T-cell (primary cell): ENCODE measurements at regions not wholly inside any gene's neighbourhood (a gene's known extent, or its start where the extent isn't known, plus 50 kb on each side); places are given as distances from the start of the nearest gene placed in this dataset.

Source experiments
- ATAC-seq, 4 experiments: fragments of 200-7000 bp in 3 of 4; fragments of 150-1000 bp in 1 of 4; cut with Tn5 transposase; replicated peaks in 1 of 4; 1 replicate in 3 of 4; 2 replicates in 1 of 4; pipeline ENCODE4 v1.10.0; 2021; ENCODE audit warnings: moderate library complexity in 3 of 4, mild to moderate bottlenecking in 2 of 4, moderate number of reproducible peaks in 1 of 4
- CTCF ChIA-PET, 2 donors: fragments of 300-600 bp; sonication (Branson Sonifier 250); formaldehyde crosslinking; loops; one replicate each; lab custom pipeline; 2022; ENCODE audit warnings: antibody characterized with exemption in 2 of 2; lab: Charles Lee
- POLR2A ChIA-PET, 2 donors: fragments of 300-600 bp; sonication (Branson Sonifier 250); formaldehyde crosslinking; loops; one replicate each; lab custom pipeline; 2022; ENCODE audit warnings: antibody characterized with exemption in 2 of 2; lab: Charles Lee
- DNase-seq, 35 experiments: peaks; one replicate each; pipeline versions ENCODE4 v3.0.0 to v3.0.0-alpha.2; 2013 to 2023
- H3K27ac ChIP-seq: one replicate; pipeline ENCODE4 v1.5.1; 2013; ENCODE audit warnings: low read length
- H3K27me3 ChIP-seq, 2 experiments: replicated peaks in 1 of 2; 1 replicate in 1 of 2; 2 replicates in 1 of 2; pipeline versions ENCODE4 v1.6.1 to v1.7.0; 2013; ENCODE audit warnings: low read length in 1 of 2, mixed read lengths in 1 of 2; ENCODE audit not compliant: control insufficient read depth in 2 of 2, insufficient read depth in 2 of 2; ENCODE audit errors: extremely low read depth in 1 of 2
- H3K36me3 ChIP-seq, 2 donors: 1 replicate in 1 of 2; 2 replicates in 1 of 2; pipeline versions ENCODE4 v1.6.1 to v1.7.0; 2013; ENCODE audit warnings: low read length in 1 of 2; ENCODE audit not compliant: control insufficient read depth in 2 of 2, insufficient read depth in 1 of 2; ENCODE audit errors: extremely low read depth in 1 of 2
- H3K4me1 ChIP-seq, 2 experiments: 1 replicate in 1 of 2; 2 replicates in 1 of 2; pipeline versions ENCODE4 v1.6.1 to v1.7.0; 2013; ENCODE audit warnings: low read length in 2 of 2, mixed read lengths in 1 of 2; ENCODE audit not compliant: insufficient read depth in 2 of 2, control insufficient read depth in 1 of 2; ENCODE audit errors: extremely low read depth in 1 of 2
- H3K4me3 ChIP-seq, 2 donors: 1 replicate in 1 of 2; 2 replicates in 1 of 2; pipeline versions ENCODE4 v1.5.1 to v1.7.0; 2013; ENCODE audit warnings: mild to moderate bottlenecking in 2 of 2, low read length in 1 of 2, moderate library complexity in 1 of 2; ENCODE audit not compliant: control insufficient read depth in 1 of 2; ENCODE audit errors: extremely low read depth in 1 of 2
- H3K9me3 ChIP-seq: 2 replicates; pipeline ENCODE4 v1.7.0; 2013
- H3K27ac Mint-ChIP-seq, 2 donors: one replicate each; pipeline ENCODE4 v1.8.0; 2020 to 2021; ENCODE audit warnings: mild to moderate bottlenecking in 2 of 2, mixed read lengths in 2 of 2
- H3K27me3 Mint-ChIP-seq, 2 donors: one replicate each; pipeline ENCODE4 v1.8.0; 2021 to 2022; ENCODE audit warnings: mixed read lengths in 2 of 2
- H3K36me3 Mint-ChIP-seq: one replicate; pipeline ENCODE4 v1.8.0; 2021; ENCODE audit warnings: mixed read lengths
- H3K4me1 Mint-ChIP-seq, 3 donors: one replicate each; pipeline ENCODE4 v1.8.0; 2020 to 2022; ENCODE audit warnings: mixed read lengths in 3 of 3, mild to moderate bottlenecking in 1 of 3
- H3K4me3 Mint-ChIP-seq, 3 donors: one replicate each; pipeline ENCODE4 v1.8.0; 2020 to 2022; ENCODE audit warnings: mild to moderate bottlenecking in 3 of 3, mixed read lengths in 3 of 3, moderate library complexity in 3 of 3
- H3K9me3 Mint-ChIP-seq, 3 donors: one replicate each; pipeline ENCODE4 v1.8.0; 2020 to 2022; ENCODE audit warnings: mixed read lengths in 3 of 3
- WGBS: methylation state at CpG from one replicate; pipeline ENCODE4 v1.1.5; 2013; ENCODE audit warnings: missing lambda C conversion rate; ENCODE audit not compliant: insufficient coverage; 5-methylcytosine and 5-hydroxymethylcytosine counted together

- Mint-ChIP-seq H3K4me1 (no peaks in the 10 kb centered on the region), H3K36me3 (no peaks in the 10 kb centered on the region), H3K4me3 (no peak overlapping the region), H3K27me3 (peaks cover 0 to 5% of the 10 kb centered on the region in 2 donors), H3K9me3 (peaks cover 3 to 4% (median 4%) of the 10 kb centered on the region in 3 donors), H3K27ac (no peak overlapping the region)
- ChIA-PET CTCF (no interaction called here), POLR2A (interaction anchor here in 1 of 2 donors (0.6 kb wide), 1 partner anchor 162 kb away, joined by 11 read pairs; no protein-coding TSS in a partner anchor)
- peaks cover 0 to 13% of the 10 kb centered on the region in 2 experiments for H3K27me3 ChIP-seq
- no peaks in the 10 kb centered on the region for H3K9me3 ChIP-seq
- H3K27ac ChIP-seq: no peak overlapping the region
- no peak for DNase-seq
- H3K4me1 ChIP-seq: no peaks in the 10 kb centered on the region
- no peak overlapping the region for H3K4me3 ChIP-seq
- 90% methylated on average over 33 of the region's 34 CpGs for WGBS
- no peaks in the 10 kb centered on the region for H3K36me3 ChIP-seq
- no peak for ATAC-seq
Observed at GRCh38 chr2:128485761-128486639, 167.3 kb upstream of the HS6ST1 start.

- no peak overlapping the region for H3K4me3 Mint-ChIP-seq
- H3K27me3 ChIP-seq: peaks cover 0 to 16% of the 10 kb centered on the region in 2 experiments
- DNase-seq (no peak), ATAC-seq (no peak)
- H3K9me3 ChIP-seq: no peaks in the 10 kb centered on the region
- no peaks in the 10 kb centered on the region for H3K4me1 Mint-ChIP-seq
- peaks cover under 1% of the 10 kb centered on the region in 3 donors for H3K9me3 Mint-ChIP-seq
- 71% methylated on average over 6 of the region's 15 CpGs for WGBS
- H3K4me3 ChIP-seq: no peak overlapping the region
- no peaks in the 10 kb centered on the region for H3K36me3 Mint-ChIP-seq
- no peak overlapping the region for H3K27ac ChIP-seq
- ChIA-PET POLR2A (no interaction called here), CTCF (no interaction called here)
- no peak overlapping the region for H3K27ac Mint-ChIP-seq
- no peaks in the 10 kb centered on the region for H3K4me1 ChIP-seq
- peaks cover 0 to 10% of the 10 kb centered on the region in 2 donors for H3K27me3 Mint-ChIP-seq
- H3K36me3 ChIP-seq: no peaks in the 10 kb centered on the region
Observed at GRCh38 chr2:128486640-128487375, 168.1 kb upstream of the HS6ST1 start.

- ATAC-seq: no peak
- H3K9me3 Mint-ChIP-seq: no peaks in the 10 kb centered on the region
Observed at GRCh38 chr2:128487650-128488387, 169.2 kb upstream of the HS6ST1 start.

GRCh38 chr2:128488434-128488833 is 169.8 kb upstream of the HS6ST1 start:
- no peak for ATAC-seq
- no peaks in the 10 kb centered on the region for H3K4me1 Mint-ChIP-seq
- ChIA-PET POLR2A (no interaction called here), CTCF (no interaction called here)
- Histone ChIP-seq H3K4me3 (no peak overlapping the region), H3K36me3 (no peaks in the 10 kb centered on the region), H3K9me3 (no peaks in the 10 kb centered on the region), H3K27me3 (peaks cover 0 to 25% of the 10 kb centered on the region in 2 experiments), H3K27ac (no peak overlapping the region), H3K4me1 (no peaks in the 10 kb centered on the region)
- no peak for DNase-seq
- H3K27me3 Mint-ChIP-seq: peaks cover 0 to 10% of the 10 kb centered on the region in 2 donors
- no peaks in the 10 kb centered on the region for H3K9me3 Mint-ChIP-seq
- WGBS: no CpG with 5 or more reads among the region's 2 CpGs
- H3K4me3 Mint-ChIP-seq: no peak overlapping the region
- H3K36me3 Mint-ChIP-seq: no peaks in the 10 kb centered on the region
- H3K27ac Mint-ChIP-seq: no peak overlapping the region

More at GRCh38 chr2:128487650-128488387, 169.2 kb upstream of the HS6ST1 start:
- no peak overlapping the region for H3K4me3 Mint-ChIP-seq
- Histone ChIP-seq H3K36me3 (no peaks in the 10 kb centered on the region), H3K27ac (no peak overlapping the region), H3K4me1 (no peaks in the 10 kb centered on the region), H3K9me3 (no peaks in the 10 kb centered on the region), H3K27me3 (peaks cover 0 to 25% of the 10 kb centered on the region in 2 experiments), H3K4me3 (no peak overlapping the region)
- POLR2A ChIA-PET: no interaction called here
- no peaks in the 10 kb centered on the region for H3K4me1 Mint-ChIP-seq
- peaks cover 0 to 10% of the 10 kb centered on the region in 2 donors for H3K27me3 Mint-ChIP-seq
- no peaks in the 10 kb centered on the region for H3K36me3 Mint-ChIP-seq
- DNase-seq: no peak
- no peak overlapping the region for H3K27ac Mint-ChIP-seq
- 50% methylated on average over 1 of the region's 3 CpGs for WGBS
- CTCF ChIA-PET: no interaction called here

GRCh38 chr2:128489526-128490273 is 171.0 kb upstream of the HS6ST1 start:
- Mint-ChIP-seq H3K4me3 (no peak overlapping the region), H3K4me1 (no peaks in the 10 kb centered on the region), H3K9me3 (no peaks in the 10 kb centered on the region), H3K27me3 (peaks cover 0 to 10% of the 10 kb centered on the region in 2 donors), H3K36me3 (no peaks in the 10 kb centered on the region), H3K27ac (no peak overlapping the region)
- ATAC-seq: no peak
- no peaks in the 10 kb centered on the region for H3K9me3 ChIP-seq
- WGBS: 30% methylated on average over 6 of the region's 9 CpGs
- ChIA-PET POLR2A (no interaction called here), CTCF (no interaction called here)
- no peaks in the 10 kb centered on the region for H3K36me3 ChIP-seq
- H3K27me3 ChIP-seq: peaks cover 0 to 25% of the 10 kb centered on the region in 2 experiments
- H3K4me1 ChIP-seq: no peaks in the 10 kb centered on the region
- no peak overlapping the region for H3K27ac ChIP-seq
- no peak for DNase-seq
- no peak overlapping the region for H3K4me3 ChIP-seq
